ENCODE measurements at regions not wholly inside any gene's neighbourhood (a gene's known extent, or its start where the extent isn't known, plus 50 kb on each side); places are given as distances from the start of the nearest gene placed in this dataset.

GRCh38 chr4:108331905-108332632, 163.3 kb upstream of the LEF1 start:
- DNase-seq (ENCODE audit: low spot score) = no peak

DNA sequence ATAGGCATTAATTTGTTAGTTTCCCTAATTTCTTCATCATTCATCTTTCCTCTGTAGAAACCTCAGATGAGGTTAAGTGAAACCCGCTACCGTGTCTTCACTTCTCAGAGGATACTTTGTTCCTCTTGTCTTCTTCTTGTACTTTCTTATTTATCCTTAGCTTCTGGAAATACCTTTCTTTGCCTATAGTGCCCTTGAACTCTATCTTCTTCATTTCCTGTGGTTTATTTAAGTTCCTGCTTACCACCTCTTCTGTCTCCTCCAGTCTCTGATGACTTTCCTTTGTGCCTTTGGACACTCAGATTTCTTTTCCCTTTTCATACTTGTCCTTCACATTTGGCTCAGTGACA, 159.6 kb upstream of the LEF1 start:
- no peak for DNase-seq (ENCODE audit: low spot score)

GRCh38 chr4:108327642-108328382, 159.1 kb upstream of the LEF1 start:
- no peak for DNase-seq (ENCODE audit: low spot score)

- no peak for DNase-seq (ENCODE audit: low spot score)
These were observed 156.8 kb upstream of the LEF1 start for GRCh38 chr4:108325561-108325960.

GRCh38 chr4:108324450-108324849, 155.7 kb upstream of the LEF1 start:
- DNase-seq (ENCODE audit: low spot score) = no peak

DNA sequence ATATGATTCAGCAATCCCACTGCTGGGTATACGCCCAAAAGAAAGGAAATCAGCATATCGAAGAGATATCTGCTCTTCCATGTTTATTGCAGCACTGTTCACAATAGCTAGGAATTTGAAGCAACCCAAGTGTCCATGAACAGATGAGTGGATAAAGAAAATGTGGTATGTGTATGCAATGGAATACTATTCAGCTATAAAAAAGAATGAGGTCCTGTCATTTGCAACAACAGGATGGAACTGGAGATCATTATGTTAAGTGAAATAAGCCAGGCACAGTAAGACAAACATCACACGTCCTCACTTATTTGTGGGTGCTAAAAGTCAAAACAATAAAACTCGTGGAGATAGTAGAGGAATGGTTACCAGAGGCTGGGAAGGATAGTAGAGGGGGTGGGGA, 153.8 kb upstream of the LEF1 start:
- DNase-seq (ENCODE audit: low spot score) = no peak

DNA sequence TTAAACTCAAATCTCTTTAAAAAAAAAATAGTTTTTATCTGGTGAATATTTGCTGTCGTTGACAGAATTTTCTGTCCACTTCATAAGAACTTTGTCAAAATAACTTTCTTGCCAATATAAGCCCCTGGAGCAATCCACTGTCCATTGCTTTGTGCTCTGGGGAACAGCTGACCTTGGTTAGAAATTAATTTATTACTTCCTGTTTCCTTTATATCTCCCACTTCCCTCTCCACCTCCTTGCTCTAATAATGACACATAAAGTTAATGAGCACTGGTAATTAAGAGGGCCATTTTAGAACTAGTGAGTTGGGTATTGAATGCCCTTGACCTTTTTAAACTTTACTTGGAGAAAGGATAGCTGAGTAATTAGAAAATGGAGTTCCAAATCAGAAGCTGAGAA, 151.3 kb upstream of the LEF1 start:
- no peak for DNase-seq (ENCODE audit: low spot score)

DNA sequence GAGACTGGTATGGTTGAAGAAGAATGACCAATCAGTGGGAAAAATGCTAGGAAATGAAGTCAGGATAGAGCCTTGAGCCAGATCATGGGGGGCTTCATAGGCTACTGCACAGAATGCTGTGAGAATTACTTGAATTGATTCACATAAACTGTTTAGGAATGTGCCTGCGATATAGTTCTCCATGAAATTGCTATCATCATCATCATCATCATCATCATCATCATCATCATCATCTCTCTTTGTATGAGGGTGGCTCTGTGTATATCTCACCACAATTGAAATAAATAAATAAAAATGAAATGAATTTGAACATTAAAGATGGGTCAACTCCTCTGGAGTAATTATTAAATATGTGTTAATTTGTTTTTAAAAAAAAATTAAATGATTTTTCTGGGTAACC, 148.6 kb upstream of the LEF1 start:
- DNase-seq (ENCODE audit: low spot score) = no peak

- no peak for DNase-seq (ENCODE audit: low spot score)
These were observed 147.0 kb upstream of the LEF1 start for GRCh38 chr4:108315694-108316093.

- no peak for DNase-seq (ENCODE audit: low spot score)
These were observed 146.3 kb upstream of the LEF1 start for GRCh38 chr4:108314900-108315589.

DNA sequence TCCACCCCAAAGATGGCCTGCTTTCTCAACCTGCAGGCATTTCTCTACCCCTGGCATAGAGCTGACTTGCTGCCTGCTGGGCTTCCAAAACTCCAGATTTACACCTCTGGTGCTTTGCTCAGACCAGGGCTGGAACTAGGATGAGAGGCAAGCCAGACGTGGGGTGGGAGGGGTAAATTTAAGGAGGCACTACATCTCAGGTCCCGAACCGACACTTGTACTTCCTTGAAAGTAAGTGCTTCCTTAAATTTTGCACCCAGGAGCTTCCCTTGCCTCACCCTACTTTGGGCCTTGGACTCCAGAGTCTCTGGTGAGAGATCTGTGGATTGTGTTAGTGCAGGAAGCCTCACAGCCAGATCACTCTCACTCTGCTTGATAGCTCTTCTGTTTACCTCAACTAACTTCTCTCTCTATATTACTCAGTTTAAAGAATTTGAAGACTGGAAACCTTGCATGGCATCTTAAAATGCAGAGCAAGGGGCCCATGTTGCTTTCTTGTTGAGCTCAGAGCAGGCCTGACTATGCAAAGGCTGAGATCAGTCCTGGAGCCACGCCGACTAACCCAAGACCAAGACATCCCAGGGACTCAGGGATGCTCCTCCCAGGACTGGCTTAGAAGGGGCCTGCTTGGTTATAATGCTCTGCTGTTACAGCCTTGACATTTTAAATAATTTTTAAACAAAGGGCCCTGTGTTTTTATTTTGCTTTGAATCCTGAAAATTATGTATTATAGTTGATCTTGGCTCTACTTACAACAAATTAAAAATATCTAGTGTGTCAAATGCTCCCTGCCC, 145.0 kb upstream of the LEF1 start:
- DNase-seq (ENCODE audit: low spot score) = no peak

- no peak for DNase-seq (ENCODE audit: low spot score)
These were observed 142.6 kb upstream of the LEF1 start for GRCh38 chr4:108311313-108311712.

- DNase-seq (ENCODE audit: low spot score) = no peak
These were observed 134.9 kb upstream of the LEF1 start for GRCh38 chr4:108303488-108304177.

DNA sequence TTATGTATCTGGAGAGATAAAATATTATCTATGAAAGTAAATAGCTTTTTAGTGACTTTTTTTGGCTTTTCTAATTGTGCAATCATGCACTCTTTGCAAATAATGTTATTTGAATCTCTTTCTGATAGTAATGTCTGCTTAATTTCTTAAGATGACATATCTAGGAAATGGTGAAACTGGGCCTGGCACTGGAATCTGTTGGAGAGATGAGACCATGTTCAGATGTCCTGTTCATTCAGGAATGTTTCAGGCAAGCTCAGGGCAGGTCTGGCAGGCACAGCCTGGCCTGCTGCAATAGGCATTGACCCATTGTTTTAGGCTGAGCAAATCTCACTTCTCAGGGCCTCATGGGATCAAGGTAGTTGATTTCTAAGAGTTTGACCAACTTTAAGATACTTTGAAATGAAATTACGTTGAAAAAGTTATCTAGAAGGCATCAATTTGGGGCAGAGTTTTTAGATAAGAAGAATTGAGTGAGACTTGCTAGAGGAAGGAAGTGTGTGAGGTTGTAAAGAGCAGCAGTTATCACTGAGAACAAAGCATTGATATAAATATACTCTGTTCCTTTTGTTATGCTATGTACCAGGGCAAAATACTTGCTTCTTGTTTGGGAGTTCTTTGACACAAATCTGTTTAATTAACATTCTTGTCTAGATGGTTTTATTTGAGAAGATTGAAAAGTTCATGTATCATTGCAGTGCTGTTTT, 133.0 kb upstream of the LEF1 start:
- DNase-seq (ENCODE audit: low spot score) = no peak

GRCh38 chr4:108297605-108298004, 128.9 kb upstream of the LEF1 start:
- no peak for DNase-seq (ENCODE audit: low spot score)

DNA sequence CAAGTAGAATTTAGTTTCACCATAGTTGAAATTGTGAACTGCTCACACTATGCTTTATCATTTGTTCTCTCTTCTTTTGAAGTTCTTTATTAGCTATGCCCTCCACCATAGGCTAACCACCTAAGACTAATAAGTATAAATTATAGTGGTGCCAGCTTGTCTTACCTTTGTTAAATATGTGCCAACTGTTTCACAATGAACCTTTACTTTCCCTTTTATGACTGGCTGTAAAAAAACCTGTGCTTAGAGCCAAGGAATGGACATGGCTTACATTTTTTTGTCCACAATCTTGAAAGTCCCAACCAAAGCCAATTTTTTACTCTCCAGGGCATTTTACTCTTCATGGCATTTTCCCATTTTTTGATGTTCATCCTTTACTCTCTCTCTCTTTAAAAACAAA, 123.5 kb upstream of the LEF1 start:
- no peak for DNase-seq (ENCODE audit: low spot score)

DNA sequence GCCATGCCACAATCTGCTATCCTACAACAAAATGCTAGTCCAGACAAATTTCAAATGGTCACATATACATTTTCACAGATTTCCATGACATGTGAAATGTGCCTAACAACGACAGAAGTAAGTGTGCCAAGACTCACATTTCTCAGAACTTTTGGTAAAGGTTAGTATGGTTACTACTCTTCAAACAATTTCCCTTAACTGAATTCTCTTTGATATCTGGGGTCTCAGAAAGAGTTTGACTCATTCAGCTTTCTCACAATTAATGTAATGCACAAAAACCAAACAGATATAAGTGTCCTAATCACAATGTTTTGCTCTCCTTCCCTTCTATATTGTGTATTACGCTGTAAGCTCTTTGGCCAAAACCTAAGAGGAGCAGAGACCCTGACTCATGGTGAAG, 122.4 kb upstream of the LEF1 start:
- DNase-seq (ENCODE audit: low spot score) = no peak

- DNase-seq (ENCODE audit: low spot score) = no peak
These were observed 119.2 kb upstream of the LEF1 start for GRCh38 chr4:108287834-108288413.

- DNase-seq (ENCODE audit: low spot score) = no peak
These were observed 111.3 kb upstream of the LEF1 start for GRCh38 chr4:108280072-108280471.

DNA sequence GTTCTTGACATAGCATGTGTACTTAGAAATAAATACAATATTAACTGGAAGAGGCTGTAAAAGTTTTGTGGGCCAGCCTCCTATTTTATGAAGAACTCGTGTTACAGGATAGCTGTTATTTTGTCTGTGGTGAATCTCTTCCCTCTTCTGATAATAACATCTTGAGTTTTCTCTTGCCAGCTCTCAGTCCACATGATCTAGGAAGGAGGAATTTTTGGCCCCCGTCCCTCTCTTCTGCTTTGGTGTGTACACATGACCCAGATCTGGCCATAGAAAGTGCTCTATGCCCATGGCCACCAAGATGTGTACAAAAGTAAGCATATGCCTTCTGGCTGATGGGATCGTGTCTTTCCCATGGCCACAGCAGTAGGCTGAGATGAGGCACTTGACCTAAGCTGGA, 108.0 kb upstream of the LEF1 start:
- DNase-seq (ENCODE audit: low spot score) = no peak

DNA sequence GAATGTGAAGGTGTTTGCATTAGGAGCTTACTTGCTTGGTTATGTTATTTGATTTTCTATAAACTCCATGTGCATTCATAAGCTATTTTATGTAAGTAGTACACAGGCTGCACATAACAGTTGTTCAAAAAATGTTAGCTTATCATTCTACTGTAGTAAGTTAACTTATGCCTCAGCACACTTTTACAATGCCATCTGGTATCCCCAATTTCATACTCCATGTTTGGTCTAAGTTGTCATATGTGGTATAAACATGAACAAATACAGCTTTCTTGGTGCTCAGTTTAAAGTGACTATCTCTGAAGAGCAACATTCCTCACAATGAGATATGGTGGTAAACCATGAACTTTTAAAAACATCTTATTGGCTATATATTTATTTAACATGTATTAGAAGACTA, 104.3 kb upstream of the LEF1 start:
- DNase-seq (ENCODE audit: low spot score) = no peak
